GM12878 (cell line): ENCODE measurements at regions not wholly inside any gene's neighbourhood (a gene's known extent, or its start where the extent isn't known, plus 50 kb on each side); places are given as distances from the start of the nearest gene placed in this dataset.

Experiments used
- CEBPB ChIP-seq, 2 experiments: fragments of 150-350 bp in 1 of 2; IDR thresholded peaks; 2 replicates each; pipeline ENCODE4 v1.6.1; 2012 to 2014; ENCODE audit warnings: low read depth in 2 of 2, low read length in 2 of 2, borderline replicate concordance in 1 of 2, inconsistent platforms in 1 of 2
- CUX1 ChIP-seq: IDR thresholded peaks from 2 replicates; pipeline ENCODE4 v1.6.1; 2012; ENCODE audit warnings: improper control_type of control experiment, low read depth, low read length; ENCODE audit not compliant: insufficient replicate concordance
- EZH2 ChIP-seq: IDR thresholded peaks from 2 replicates; pipeline ENCODE4 v1.6.1; 2012; ENCODE audit warnings: low read depth, mild to moderate bottlenecking, control low read depth, inconsistent platforms, low read length, borderline replicate concordance; ENCODE audit not compliant: control insufficient read depth
- IKZF1 ChIP-seq: fragments of 450-650 bp; conservative IDR thresholded peaks from 2 replicates; pipeline ENCODE4 v1.6.1; 2017; ENCODE audit warnings: antibody characterized with exemption, mild to moderate bottlenecking
- IRF4 ChIP-seq: IDR thresholded peaks from 2 replicates; pipeline ENCODE4 v1.6.1; 2011; ENCODE audit warnings: low read depth, low read length
- JUNB ChIP-seq: IDR thresholded peaks from 2 replicates; pipeline ENCODE4 v1.6.1; 2016; ENCODE audit warnings: antibody characterized with exemption, mild to moderate bottlenecking
- KLF5 ChIP-seq: fragments of 450-650 bp; IDR thresholded peaks from 2 replicates; pipeline ENCODE4 v1.6.1; 2014; ENCODE audit warnings: mild to moderate bottlenecking; ENCODE audit not compliant: partially characterized antibody
- NR2C1 ChIP-seq: fragments of 450-650 bp; IDR thresholded peaks from 2 replicates; pipeline ENCODE4 v1.6.1; 2017; ENCODE audit warnings: antibody characterized with exemption, mild to moderate bottlenecking, moderate library complexity
- RAD21 ChIP-seq: IDR thresholded peaks from 2 replicates; pipeline ENCODE4 v1.6.1; 2011; ENCODE audit warnings: mild to moderate bottlenecking, low read depth, low read length, moderate library complexity; ENCODE audit not compliant: insufficient read depth
- RUNX3 ChIP-seq: IDR thresholded peaks from 2 replicates; pipeline ENCODE4 v1.6.1; 2012; ENCODE audit warnings: low read length, inconsistent platforms
- SIX5 ChIP-seq: IDR thresholded peaks from 2 replicates; pipeline ENCODE4 v1.6.1; 2011; ENCODE audit warnings: mild to moderate bottlenecking, low read depth, low read length, moderate library complexity; ENCODE audit not compliant: severe bottlenecking
- SREBF1 ChIP-seq: IDR thresholded peaks from 2 replicates; pipeline ENCODE4 v1.6.1; 2012; ENCODE audit warnings: mild to moderate bottlenecking, low read length
- TAF1 ChIP-seq: IDR thresholded peaks from 2 replicates; pipeline ENCODE4 v1.6.1; 2011; ENCODE audit warnings: mild to moderate bottlenecking, low read depth, low read length, borderline replicate concordance
- ZSCAN29 ChIP-seq: fragments of 450-650 bp; IDR thresholded peaks from 2 replicates; pipeline ENCODE4 v1.6.1; 2017; ENCODE audit warnings: mild to moderate bottlenecking, moderate library complexity
- TF ChIP-seq, protein P1 (sequence below): fragments of 450-650 bp; IDR thresholded peaks from 2 replicates; pipeline ENCODE4 v1.6.1; 2017; ENCODE audit warnings: borderline replicate concordance
- TF ChIP-seq, protein P2 (sequence below): fragments of 450-650 bp; IDR thresholded peaks from 2 replicates; pipeline ENCODE4 v1.6.1; 2016; ENCODE audit warnings: mild to moderate bottlenecking, moderate library complexity, borderline replicate concordance
- TF ChIP-seq, protein P3 (sequence below): IDR thresholded peaks from 2 replicates; pipeline ENCODE4 v1.6.1; 2012; ENCODE audit warnings: mild to moderate bottlenecking, low read depth, low read length

DNA sequence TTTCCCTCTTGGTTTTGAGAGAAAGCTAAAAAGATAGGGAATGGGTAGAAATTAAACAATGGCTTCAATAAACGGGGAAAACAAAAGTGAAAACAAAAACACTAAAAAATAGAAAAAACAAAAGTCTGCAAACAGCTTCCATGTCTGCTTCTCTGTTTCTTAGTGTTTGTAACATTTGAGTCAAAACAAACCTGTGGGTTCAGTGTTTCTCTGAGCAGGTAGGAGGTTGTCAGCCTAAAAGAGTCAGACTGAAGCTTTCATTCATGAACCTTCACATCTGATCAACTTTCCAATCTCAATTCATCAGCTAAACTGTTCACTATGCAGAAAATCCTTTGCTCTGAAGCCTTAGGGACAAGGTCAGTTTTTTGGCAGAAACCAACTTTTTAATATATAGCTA is 102.5 kb upstream of the ADAMTS16 start (continued):
- TF ChIP-seq EZH2 (no peak), CEBPB (IDR thresholded peaks at IDR 0.05; ENCODE audit: borderline replicate concordance in 1 of 2, low read depth in 2 of 2, low read length in 2 of 2) (no peak), CUX1 (no peak), RUNX3 (peak; percentile 75), IKZF1 (no peak), SREBF1 (no peak), TAF1 (no peak), ZSCAN29 (no peak), JUNB (peak; percentile 75), SIX5 (no peak), NR2C1 (no peak), KLF5 (no peak), RAD21 (0 out of 2 replicates have a peak, but pooled peaks have one; percentile 5), IRF4 (peak; percentile 21; the same call in 1 of the 2 replicates)
- TF ChIP-seq, protein P1, sequence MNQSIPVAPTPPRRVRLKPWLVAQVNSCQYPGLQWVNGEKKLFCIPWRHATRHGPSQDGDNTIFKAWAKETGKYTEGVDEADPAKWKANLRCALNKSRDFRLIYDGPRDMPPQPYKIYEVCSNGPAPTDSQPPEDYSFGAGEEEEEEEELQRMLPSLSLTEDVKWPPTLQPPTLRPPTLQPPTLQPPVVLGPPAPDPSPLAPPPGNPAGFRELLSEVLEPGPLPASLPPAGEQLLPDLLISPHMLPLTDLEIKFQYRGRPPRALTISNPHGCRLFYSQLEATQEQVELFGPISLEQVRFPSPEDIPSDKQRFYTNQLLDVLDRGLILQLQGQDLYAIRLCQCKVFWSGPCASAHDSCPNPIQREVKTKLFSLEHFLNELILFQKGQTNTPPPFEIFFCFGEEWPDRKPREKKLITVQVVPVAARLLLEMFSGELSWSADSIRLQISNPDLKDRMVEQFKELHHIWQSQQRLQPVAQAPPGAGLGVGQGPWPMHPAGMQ: no peak
- TF ChIP-seq, protein P2, sequence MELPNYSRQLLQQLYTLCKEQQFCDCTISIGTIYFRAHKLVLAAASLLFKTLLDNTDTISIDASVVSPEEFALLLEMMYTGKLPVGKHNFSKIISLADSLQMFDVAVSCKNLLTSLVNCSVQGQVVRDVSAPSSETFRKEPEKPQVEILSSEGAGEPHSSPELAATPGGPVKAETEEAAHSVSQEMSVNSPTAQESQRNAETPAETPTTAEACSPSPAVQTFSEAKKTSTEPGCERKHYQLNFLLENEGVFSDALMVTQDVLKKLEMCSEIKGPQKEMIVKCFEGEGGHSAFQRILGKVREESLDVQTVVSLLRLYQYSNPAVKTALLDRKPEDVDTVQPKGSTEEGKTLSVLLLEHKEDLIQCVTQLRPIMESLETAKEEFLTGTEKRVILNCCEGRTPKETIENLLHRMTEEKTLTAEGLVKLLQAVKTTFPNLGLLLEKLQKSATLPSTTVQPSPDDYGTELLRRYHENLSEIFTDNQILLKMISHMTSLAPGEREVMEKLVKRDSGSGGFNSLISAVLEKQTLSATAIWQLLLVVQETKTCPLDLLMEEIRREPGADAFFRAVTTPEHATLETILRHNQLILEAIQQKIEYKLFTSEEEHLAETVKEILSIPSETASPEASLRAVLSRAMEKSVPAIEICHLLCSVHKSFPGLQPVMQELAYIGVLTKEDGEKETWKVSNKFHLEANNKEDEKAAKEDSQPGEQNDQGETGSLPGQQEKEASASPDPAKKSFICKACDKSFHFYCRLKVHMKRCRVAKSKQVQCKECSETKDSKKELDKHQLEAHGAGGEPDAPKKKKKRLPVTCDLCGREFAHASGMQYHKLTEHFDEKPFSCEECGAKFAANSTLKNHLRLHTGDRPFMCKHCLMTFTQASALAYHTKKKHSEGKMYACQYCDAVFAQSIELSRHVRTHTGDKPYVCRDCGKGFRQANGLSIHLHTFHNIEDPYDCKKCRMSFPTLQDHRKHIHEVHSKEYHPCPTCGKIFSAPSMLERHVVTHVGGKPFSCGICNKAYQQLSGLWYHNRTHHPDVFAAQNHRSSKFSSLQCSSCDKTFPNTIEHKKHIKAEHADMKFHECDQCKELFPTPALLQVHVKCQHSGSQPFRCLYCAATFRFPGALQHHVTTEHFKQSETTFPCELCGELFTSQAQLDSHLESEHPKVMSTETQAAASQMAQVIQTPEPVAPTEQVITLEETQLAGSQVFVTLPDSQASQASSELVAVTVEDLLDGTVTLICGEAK: no peak
- TF ChIP-seq, protein P3, sequence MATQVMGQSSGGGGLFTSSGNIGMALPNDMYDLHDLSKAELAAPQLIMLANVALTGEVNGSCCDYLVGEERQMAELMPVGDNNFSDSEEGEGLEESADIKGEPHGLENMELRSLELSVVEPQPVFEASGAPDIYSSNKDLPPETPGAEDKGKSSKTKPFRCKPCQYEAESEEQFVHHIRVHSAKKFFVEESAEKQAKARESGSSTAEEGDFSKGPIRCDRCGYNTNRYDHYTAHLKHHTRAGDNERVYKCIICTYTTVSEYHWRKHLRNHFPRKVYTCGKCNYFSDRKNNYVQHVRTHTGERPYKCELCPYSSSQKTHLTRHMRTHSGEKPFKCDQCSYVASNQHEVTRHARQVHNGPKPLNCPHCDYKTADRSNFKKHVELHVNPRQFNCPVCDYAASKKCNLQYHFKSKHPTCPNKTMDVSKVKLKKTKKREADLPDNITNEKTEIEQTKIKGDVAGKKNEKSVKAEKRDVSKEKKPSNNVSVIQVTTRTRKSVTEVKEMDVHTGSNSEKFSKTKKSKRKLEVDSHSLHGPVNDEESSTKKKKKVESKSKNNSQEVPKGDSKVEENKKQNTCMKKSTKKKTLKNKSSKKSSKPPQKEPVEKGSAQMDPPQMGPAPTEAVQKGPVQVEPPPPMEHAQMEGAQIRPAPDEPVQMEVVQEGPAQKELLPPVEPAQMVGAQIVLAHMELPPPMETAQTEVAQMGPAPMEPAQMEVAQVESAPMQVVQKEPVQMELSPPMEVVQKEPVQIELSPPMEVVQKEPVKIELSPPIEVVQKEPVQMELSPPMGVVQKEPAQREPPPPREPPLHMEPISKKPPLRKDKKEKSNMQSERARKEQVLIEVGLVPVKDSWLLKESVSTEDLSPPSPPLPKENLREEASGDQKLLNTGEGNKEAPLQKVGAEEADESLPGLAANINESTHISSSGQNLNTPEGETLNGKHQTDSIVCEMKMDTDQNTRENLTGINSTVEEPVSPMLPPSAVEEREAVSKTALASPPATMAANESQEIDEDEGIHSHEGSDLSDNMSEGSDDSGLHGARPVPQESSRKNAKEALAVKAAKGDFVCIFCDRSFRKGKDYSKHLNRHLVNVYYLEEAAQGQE: no peak
